ENCODE measurements at regions not wholly inside any gene's neighbourhood (a gene's known extent, or its start where the extent isn't known, plus 50 kb on each side); places are given as distances from the start of the nearest gene placed in this dataset.

DNA sequence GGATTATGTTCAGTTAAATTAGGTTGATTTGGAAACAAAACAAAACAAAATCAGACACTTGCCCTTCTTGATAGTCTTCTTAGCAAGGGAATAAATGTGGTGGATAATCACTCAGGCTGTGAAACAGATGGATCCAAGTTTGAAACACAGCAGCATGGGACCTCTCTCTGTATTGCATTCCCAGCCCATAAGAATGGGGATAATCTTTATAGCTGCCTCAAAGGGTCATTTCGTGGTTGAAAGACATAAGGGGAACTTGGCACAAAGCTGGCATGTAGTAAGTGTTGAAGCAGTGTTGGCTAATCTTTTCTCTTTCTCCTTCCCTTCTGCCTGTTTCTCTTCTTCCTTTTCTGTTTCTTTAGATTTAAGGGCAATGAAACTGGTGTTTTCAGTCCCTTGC is 333.9 kb upstream of the TLE4 start:
- DNase-seq: no peak

DNA sequence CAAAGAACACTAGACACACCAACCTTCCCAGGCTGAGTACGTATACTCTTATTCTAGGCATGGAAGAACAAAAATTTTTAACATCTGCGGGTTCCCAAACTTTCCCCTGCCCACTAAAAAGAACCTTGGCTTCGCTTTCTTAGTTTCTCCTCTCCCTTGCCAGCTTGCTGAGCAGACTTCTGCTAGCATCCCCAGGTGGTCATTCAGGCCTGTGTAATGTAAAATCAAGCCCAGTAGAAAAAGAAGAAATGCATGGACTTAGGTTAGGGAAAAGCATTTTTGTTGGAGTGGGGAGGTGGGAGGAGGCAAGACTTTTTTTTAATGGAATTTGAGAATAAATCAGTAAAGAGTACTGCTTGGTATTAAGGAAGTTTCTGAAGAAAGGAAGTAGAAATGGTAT is 331.0 kb upstream of the TLE4 start:
- DNase-seq: no peak

DNA sequence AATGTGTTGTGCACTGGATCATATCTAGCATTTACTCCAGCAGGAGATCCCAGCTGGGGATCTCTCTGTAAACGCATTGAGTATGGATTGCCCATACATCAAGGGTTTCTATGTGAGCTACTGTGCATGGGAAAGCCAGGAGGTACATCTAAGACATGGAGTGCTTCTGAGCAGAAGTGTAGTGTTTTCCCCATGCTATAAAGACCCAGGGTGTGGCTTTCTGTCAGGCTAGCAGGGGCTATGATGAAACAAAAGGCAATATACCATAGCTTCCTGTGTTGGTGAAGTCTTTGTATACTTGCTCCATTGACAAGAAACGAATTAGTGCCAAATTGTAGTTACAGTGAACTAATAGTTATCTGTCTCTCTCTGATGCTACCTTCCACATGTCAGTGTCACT is 329.3 kb upstream of the TLE4 start:
- no peak for DNase-seq

DNA sequence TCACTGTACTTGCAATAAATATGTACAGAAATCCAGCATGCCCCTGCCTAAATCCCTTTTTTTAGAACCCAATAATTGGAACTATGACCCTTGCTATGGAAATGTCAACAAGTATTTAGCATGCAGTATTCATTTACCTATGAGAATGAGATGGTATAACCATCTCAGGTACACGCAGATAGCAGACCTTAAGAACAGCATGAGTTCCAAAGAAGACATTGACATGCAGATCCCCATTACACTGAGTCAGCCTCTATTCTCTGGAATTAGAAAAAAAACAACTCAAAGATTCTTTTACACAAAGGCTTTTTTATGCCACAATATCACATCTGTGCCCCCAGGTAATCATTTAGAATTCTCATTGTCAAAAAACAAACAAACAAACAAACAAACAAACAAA is 325.6 kb upstream of the TLE4 start:
- no peak for DNase-seq

DNA sequence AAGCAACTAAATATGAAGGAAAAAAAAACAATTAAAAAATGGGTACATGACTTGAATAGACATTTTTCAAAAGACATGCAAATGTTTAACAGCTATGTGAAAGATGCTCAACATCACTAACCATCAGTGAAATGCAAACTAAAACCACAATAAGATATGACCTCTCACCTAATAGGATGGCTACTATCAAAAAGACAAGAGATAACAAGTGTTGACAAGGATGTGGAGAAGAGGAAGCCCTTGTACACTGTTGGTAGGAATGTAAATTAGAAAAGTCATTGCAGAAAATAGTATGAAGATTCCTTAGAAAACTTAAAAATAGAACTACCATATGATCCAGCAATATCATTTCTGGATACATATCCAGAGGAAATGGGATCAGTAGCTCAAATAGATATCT is 324.7 kb upstream of the TLE4 start:
- no peak for DNase-seq

DNA sequence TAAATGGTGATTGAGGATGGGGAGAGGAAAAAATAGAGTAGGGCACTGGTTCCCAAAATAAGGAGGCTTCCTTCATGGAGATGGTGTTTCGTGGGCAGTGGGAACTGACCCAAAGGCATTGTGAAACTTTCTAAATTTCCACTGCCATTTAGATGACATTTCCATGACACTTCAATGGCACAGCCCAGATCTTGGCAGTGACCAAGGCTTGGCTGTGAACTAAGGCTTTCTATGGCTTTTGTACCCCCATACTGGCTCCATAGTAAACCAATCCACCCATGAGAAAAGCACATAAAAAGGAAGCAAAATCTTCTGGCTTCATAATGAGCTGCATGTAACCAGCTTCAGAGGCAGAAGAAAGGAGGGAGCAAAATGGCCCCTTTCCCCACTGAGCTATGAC is 321.0 kb upstream of the TLE4 start:
- no peak for DNase-seq

DNA sequence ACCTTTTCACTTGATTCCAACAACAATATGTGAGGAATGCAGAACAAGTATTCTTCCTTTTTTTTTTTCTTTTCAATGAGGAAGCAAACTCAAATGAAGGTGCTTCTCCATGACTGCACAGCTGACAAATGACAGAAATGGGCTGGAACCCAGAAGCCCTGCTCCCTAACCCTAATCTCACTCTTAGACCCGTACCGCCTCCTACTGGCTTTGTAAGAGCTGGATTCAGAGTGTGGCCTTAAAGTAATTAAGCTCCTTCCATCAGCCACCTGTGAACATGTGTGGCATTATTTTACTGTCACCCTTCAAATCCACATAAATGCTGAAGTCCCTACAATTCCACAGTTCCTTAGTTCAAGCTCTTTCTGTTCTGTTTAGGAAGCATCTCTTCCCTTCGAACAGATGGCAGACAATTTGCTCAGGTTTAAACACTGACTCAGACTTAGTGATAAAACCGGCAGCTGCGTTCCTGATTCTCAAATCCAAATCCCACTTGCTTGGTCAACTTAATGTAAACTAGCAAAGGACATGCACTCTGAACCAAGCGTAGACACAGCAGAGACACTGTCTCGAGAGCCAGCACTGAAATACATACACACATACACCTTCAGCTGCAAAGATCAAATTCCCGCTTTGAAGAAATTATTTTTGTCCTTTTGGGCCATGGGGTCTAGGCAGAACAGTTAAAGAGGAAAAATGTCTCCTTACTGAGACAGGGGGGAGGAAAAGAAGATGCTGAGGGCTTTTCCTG is 316.7 kb upstream of the TLE4 start:
- DNase-seq: no peak

DNA sequence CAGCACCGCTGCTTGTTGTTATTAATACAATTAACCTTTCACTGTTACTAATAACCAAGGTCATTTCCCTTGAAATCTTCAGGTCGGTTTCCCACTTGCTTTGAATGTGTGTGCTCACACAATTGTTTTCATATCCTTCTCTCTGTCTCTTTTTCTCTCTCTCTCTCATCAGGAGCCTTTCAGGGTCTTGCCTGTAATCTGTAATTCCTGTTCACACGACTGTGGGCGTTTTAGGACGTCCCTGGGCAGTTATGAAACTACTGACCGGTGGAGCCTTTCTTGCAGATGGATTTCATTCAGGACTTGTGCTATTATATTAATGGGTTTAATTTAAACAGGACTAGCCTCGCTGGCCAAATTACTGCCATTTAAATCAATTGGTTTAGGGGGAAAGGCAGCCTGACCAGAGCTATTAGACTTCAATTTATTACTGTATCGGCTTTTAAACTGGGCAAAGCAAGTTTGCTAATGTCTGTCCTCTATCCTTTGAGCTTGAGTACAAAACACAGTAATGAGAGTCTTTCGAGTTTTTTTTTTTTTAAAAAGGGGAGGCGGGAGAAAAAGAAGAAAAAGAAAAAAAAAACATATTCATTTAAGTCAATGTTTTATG is 316.0 kb upstream of the TLE4 start:
- no peak for DNase-seq

DNA sequence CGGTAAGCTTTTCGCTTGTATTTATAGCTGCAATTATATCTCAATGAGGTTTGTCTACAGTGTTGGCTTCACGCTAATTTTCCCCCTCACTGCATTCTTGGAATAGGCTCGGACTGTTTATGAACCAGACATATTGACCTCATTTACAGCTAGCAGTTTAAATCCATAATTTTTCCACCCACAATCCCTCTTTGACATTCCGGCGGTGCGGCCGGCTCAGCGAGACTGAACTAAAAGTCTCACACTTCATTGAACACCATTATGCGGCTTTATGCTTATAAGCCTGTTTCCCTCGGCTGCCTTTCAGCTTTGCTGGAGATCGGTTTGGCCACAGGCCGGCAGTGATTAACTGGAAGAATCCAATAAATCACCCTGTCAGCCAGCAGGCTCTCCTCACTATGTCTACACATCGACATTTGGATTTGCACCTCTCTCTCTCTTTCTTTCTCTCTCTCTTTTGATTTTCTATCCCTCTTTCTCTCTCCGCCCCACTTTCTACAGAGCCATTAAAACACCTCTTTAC is 315.0 kb upstream of the TLE4 start:
- DNase-seq: no peak

DNA sequence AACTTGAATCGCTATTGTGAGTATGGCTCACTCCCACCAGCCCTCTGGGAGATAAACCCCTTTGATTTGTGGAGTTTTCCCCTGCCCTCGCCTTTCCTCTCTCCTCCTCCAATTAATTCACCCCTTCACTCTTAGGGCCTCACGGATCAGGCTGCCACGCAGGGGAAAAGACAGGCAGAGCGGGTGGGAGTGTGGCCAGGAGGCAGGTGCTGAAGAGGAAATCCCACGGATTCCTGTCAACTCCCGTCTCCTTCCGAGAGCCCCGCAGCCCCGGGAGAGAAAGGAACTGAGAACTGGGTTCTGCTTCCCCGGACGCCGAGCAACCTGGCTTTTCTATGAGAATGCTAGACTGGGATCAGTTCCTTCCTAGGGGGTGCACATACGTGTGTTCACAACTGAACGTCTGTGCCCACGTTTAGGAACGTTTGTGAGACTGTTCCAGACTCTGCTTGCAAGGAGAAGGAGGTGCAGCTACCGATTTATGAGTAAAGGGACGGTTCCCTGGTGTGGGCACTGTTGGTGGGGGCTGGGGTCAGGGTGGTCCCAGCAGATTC is 314.5 kb upstream of the TLE4 start:
- DNase-seq: no peak

DNA sequence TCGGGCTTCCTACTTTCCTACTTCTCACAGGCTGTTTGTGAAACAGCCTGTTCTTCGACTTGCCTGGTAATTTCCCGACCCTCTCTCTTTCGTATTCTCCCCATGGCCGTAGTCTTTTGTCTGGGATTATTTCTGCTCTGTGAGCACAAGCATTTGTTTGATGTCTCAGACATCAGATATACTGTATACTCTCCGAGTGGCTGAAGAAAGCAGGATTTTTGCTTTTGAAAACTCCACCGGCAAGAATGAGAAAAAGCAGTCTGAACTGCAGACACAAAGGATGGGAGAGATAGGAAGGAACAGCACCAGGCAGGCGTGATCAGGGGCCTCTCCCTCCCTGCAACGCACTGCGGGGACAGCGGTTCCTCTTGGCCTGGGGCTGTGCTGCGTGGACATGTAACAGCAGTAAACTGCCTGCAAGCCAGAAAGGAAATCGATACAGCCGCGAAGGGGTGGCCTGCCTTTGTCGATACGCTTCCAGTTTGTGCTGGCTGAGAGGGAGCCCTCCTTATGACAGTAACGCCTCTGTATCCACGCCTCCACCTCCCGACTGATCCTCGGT is 313.9 kb upstream of the TLE4 start:
- no peak for DNase-seq

DNA sequence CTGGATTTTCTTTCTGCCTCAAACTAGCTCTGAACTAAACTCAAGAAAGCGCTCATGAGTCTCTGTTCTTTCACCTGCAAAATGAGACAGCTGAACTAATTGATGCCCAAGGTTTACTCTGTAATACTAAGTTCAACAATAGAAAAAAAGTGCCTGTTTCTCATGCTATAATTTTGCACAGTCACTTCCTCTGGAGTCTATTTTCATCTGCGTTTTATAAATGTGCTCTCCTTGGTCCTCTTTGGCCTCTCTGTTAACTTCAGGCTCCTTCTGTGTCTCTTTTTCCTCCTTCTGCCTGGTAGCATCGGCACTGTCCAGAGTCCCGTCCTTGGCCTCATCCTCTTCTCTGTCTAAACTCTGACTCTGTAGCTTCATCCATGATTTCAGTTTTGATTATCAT is 311.9 kb upstream of the TLE4 start:
- DNase-seq: no peak

DNA sequence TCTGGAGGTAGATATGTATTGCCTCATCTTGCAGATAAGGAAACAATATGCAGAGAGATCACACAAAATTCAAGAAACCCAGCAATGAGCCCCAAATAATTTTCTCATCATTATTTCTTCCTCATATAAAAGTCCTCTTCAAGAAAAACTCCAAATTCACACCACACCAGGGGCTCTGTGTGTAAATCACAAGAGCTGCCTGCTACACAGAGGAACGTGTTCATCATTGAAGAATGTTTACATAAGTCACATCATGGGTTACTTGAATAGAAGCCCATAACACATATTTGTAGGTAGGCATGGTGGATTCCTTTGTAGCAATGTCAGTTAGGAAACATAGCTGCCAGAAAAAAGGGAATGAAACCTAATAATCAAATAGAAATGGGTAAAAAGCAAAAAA is 308.1 kb upstream of the TLE4 start:
- DNase-seq: no peak

DNA sequence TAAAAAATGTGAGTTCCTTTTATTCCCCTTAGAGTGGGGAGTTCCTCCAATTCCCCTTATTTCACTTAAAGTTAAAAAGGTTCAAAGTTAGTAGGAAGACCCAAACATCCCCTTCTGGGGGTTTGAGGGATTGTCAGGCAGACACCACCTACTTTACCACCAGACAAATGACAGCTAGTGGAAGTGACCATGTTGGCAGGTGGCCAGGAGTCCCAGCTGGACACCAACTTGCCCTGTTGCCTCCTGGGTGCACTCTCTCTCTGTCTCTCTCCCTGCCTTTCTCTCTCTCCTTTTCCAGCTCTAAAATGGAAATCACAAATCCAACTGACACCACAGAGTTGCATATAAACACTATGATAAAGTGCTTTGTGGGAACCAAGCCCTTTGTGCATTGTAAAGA is 307.7 kb upstream of the TLE4 start:
- DNase-seq: no peak

DNA sequence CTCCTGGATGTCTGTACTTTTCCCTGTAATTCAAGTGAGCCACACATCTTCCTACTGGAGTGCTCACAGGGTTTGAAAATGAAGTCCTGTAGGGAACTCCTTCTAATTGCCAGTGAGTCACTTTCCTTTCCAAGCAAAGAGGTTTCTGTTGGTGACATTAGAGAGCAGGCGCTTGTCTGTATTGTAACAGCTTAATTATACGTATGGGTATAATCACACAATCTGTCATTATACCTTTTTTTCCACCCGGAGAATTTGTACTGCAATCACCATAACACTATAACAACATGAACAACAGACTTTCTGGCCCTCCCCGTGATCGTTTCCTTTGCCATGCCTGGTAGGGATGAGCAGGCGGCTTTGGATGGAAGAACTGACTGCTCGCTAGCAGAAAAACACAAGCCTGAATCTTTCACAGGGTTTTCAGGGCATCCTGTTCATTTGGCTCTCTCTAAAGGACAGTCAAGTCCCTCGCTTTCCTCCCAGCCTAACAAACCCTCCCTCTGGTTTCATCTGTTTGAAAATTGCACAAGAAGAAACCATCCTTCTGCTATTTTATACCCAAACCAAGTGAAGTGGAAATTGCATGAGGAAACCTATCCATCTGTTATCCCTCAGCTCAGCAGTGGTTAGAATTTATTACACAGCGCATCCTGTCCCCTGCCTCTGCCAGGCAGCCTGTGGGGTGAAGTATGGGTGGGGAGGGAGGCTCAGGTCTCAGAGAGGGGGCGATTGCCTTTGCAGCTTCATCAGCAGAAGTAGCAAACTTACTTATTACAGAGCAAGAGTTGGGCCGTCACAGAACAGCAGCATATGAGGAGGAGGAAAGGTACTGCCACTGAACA is 307.0 kb upstream of the TLE4 start:
- no peak for DNase-seq

DNA sequence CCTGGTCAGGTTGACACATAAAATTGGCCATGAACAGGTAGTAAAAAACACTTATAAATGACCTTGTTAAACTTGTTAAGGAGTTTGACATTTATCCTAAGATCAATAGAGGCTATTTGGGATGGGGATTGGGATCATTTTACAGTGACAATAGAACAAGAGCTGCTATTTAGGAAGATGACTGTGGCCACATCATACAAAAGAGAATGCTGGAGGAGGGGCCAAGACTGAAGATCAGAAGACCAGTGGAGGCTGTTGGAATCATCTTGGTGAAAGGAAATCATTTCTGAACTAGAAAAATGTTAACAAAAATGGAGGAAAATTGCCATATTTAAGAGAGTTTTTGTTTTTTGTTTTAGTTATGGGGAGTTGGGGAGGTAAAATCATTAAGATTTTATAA is 304.8 kb upstream of the TLE4 start:
- no peak for DNase-seq

DNA sequence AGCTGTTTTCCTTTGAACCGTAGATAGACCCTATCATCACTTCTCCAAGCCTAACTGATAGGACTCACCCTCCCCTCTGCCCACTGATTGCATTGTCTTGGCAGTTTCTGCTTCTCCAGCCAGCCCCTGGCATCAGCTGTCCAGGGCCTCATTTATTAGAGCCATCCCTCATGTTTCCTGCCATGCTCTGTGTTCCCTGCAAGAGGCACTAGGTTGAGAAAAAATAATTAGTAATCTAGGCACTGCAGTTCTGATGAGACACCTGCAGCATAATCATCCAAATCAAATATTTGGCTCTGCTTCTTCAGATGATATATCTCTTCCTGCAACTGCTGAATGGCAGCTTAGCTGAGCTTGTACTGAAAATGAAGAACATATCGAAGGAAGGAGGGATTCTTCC is 303.0 kb upstream of the TLE4 start:
- DNase-seq: no peak

DNA sequence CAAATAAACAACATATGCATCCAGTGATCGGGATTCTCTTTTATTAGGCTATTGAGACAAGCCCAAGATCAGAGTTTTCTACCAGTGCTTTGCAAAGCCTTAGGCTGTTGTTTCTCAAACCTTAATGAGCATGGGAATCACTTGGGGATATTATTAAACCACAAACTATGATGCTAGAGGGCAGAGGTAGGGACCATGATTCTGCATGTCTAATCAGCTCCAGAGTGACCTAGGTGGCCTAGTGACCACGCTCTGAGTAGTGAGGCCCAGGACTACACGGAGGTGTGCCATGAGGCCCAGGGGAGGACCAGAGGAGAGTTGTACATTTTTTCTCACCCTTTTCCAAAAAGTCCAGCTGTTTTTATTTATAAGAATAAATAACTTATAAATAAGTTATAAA is 298.5 kb upstream of the TLE4 start:
- DNase-seq: no peak

DNA sequence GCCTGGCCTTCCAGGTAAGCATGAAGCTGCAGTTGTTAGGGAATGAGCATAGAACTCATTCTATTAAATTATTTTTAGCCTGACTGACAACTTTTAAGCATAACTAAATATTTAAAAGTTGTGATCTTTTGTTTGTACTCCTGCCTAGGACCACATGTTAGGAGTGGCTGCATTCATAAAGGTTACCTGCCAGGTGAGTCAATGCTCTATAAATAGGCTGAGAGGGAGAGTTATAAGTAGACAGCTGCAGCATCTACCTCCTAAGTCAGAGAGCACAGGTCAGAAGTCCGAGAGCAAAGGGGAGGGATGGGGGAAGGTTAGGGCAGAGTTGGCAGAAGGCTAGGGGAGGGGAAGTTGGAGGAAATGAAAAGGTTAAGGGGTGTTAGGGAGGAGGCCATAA is 292.4 kb upstream of the TLE4 start:
- DNase-seq: no peak

DNA sequence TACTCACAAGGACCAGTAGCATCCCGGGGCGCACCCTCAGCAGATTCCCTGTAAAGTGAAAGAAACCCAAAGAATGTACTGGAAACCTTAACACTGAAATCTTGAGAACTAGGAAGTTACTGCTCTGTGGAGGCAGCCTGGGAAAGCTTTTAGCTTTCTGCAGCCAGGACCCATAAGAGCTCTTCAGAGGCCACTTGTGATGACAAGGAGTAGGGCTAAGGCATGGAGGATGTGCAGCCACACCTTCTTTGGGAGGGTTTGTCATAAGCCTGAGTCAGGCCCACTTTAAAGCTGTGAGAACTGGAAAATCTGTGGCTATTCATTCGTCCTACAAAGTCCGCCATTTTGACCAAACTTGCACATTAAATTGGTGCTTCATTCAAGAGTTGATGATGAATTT is 291.1 kb upstream of the TLE4 start:
- no peak for DNase-seq

DNA sequence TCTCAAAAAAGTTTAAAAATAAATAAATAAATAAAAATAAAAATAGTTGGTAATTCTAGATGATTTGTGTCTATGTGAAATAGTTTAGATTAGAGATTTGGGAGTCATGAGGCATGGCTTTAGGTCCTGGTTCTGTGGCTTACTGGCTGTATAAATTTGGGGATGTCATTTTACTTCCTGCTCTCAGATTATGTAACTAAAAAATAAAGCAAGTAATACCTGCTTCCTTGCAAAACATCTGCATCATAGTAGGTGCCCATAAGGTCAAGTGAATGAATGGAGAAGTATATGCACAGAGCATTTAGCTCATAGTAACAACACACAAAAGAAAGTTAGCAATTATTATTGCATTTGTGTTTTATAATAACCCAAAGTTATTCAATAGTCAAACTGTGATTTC is 287.7 kb upstream of the TLE4 start:
- no peak for DNase-seq

DNA sequence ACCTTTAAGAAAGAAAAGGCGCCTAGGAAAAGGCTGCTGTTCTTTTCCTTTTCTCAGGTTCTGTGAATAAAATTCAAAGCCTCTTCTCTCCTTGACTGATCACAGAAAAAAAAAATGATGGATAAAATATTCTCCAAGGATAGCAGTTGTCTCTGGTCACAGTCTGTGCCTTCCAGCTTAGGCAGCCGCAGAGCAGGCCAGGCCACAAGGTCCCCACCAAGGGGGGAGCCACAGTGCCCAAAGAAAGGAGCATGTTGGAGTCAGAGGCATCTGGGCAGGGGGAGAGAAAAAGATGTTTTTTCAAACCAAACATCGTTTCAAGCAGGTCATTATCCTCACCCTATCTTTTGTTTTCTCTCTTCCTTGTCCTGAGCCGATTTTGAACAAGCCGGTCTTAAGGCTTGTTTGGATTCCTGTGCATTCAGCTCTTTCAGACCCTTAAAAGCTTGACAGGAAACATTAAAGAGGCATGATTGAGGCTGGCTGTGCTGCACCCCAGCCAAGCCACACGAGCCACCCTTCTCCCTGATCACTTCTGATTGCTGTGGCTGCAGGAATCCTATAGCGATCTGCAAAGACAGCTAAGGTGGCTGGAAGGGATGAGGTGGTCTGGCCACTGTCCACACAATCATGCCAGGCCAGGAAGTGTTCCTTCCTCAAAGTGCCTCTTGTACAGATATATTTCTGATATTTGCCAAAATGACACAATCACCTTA is 284.6 kb upstream of the TLE4 start:
- DNase-seq: no peak

Measured in GDM1 (cell line).